ENCODE measurements at regions not wholly inside any gene's neighbourhood (a gene's known extent, or its start where the extent isn't known, plus 50 kb on each side); places are given as distances from the start of the nearest gene placed in this dataset.

- H3K4me1 ChIP-seq: no peaks in the 10 kb centered on the region
Measured at GRCh38 chr4:124318292-124318691, 394.2 kb downstream of the ANKRD50 start.

DNA sequence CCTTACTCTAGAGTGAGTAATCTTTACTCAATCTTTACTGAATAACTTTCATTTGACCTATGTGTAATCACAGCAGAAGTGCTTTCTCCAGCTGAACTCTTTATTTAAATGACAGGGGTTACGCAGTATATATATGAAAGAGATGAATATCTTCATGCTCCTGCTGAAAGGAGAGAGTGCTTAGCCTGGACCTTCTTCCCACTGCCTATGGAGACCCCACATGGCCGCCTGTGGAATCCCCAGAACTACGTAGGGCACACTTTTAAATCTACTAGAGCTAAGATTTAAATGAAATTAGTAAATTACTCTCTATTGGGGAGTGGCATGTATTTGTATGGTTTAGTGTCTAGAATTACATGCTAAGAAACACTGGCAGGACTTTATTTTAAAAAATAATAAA lies 391.2 kb downstream of the ANKRD50 start:
- DNase-seq: no peak
- no peaks in the 10 kb centered on the region for H3K27me3 ChIP-seq (replicated peaks in 1 of 7)
- H3K36me3 ChIP-seq: no peaks in the 10 kb centered on the region
- intact Hi-C loops (cut with DNase I; ENCODE audit: low total_unique reads): no loop called here
- no peaks in the 10 kb centered on the region for H3K9me3 ChIP-seq
- no peaks in the 10 kb centered on the region for H3K4me1 ChIP-seq
- TF ChIP-seq CTCF (IDR thresholded peaks at IDR 0.05 in 8 of 11, conservative IDR thresholded peaks at IDR 0.05 in 3 of 11) (no peak), POLR2AphosphoS5 (IDR thresholded peaks at IDR 0.05) (no peak), POLR2A (IDR thresholded peaks at IDR 0.05) (no peak)
- no peak overlapping the region for H3K27ac ChIP-seq
- WGBS, 5 donors: 72 to 80% (median 76%) methylated on average over 3 of the region's 3 CpGs
- H3K4me3 ChIP-seq: no peak overlapping the region

More at GRCh38 chr4:124318292-124318691, 394.2 kb downstream of the ANKRD50 start:
- Histone ChIP-seq H3K9me3 (no peaks in the 10 kb centered on the region), H3K27me3 (replicated peaks in 1 of 7) (peaks cover 0 to 3% (median 0%) of the 10 kb centered on the region in 7 donors), H3K36me3 (no peaks in the 10 kb centered on the region), H3K27ac (no peak overlapping the region), H3K4me3 (no peak overlapping the region)
- WGBS, 5 donors: 90 to 100% (median 98%) methylated on average over 1 of the region's 1 CpG
- TF ChIP-seq POLR2A (IDR thresholded peaks at IDR 0.05): no peak
- intact Hi-C loops (cut with DNase I; ENCODE audit: low total_unique reads): no loop called here
- no peak for DNase-seq

DNA sequence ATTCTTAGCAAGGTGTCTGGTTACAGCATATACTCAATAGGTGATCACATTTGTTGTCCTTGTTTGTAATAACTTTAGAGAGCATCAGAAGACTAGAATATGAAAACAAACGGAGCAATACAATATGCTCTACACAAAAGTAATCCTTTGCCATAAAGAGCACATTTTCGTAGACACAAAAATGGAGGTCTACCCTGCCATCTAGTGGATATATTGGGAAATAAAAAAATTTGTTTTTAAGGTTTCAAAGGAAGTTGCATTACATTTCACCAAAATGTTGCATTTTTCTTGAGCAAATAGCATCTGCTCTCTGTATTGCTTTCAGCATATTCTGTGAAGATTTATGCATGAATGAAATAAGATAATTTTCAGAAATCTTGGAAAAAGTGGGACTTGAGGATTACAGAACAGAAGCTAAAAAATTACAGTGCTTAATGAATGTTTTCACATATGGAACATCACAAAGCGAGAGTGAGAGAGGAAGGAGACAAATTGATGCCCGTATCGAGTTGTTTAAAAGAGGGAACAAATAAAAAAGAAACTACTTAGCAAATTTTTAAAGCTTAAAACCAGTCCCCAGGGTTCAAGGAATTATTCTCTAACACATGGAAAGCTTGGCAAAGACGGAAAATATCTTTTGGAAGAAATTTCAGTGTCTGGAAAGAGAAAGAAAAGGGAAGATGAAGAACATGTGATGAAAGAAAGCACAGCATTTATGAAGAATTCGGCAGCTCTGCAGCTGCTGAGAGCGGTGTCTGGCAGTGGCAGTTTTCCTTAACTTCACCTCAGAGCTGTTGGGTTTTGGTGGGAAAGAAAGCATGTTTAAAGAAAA lies 390.1 kb downstream of the ANKRD50 start:
- H3K4me3 ChIP-seq: no peak overlapping the region
- no peaks in the 10 kb centered on the region for H3K36me3 ChIP-seq
- H3K27ac ChIP-seq: no peak overlapping the region
- DNase-seq: no peak
- WGBS, 5 donors: 47 to 56% (median 48%) methylated on average over 8 of the region's 8 CpGs
- H3K4me1 ChIP-seq: no peaks in the 10 kb centered on the region
- peak in 9 of 11 experiments; percentile 28 to 60 (median 45) for TF ChIP-seq CTCF (IDR thresholded peaks at IDR 0.05 in 8 of 11, conservative IDR thresholded peaks at IDR 0.05 in 3 of 11)
- TF ChIP-seq POLR2A (IDR thresholded peaks at IDR 0.05): no peak
- H3K27me3 ChIP-seq (replicated peaks in 1 of 7): no peaks in the 10 kb centered on the region
- intact Hi-C loops (cut with DNase I; ENCODE audit: low total_unique reads): no loop called here
- no peaks in the 10 kb centered on the region for H3K9me3 ChIP-seq

DNA sequence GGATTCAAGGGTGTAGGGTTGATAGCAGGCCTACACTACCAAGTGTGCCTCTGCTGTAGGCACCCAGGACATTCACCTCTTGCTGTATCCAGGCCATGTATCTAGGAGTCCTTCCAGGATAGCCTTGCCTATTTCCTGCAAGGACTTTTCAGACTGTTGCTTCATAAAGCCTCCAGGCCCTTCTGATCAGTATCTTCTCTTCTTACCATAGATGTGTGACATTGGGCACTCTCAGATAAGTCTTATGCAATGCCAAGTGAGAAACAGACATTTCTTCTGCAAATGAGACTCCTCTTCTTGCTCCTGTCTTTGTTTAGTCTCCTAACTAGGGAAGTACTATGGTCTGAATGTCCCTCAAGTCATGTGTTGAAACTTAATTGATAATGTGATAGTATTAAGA lies 386.8 kb downstream of the ANKRD50 start:
- Histone ChIP-seq H3K9me3 (no peaks in the 10 kb centered on the region), H3K27ac (no peak overlapping the region), H3K27me3 (replicated peaks in 1 of 7) (no peaks in the 10 kb centered on the region), H3K4me3 (no peak overlapping the region), H3K4me1 (no peaks in the 10 kb centered on the region), H3K36me3 (no peaks in the 10 kb centered on the region)
- no peak for DNase-seq
- TF ChIP-seq CTCF (IDR thresholded peaks at IDR 0.05 in 8 of 11, conservative IDR thresholded peaks at IDR 0.05 in 3 of 11): no peak
- TF ChIP-seq POLR2AphosphoS5 (IDR thresholded peaks at IDR 0.05): no peak
- no peak for TF ChIP-seq POLR2A (IDR thresholded peaks at IDR 0.05)
- intact Hi-C loops (cut with DNase I; ENCODE audit: low total_unique reads): no loop called here
